ENCODE measurements at regions not wholly inside any gene's neighbourhood (a gene's known extent, or its start where the extent isn't known, plus 50 kb on each side); places are given as distances from the start of the nearest gene placed in this dataset.
A peak's percentile ranks its signal among the peaks of the same experiment; 100 is the strongest.
"Not testable (repeated sequence)": the region's sequence is repeated elsewhere in the genome, so short reads cannot be mapped to it uniquely, and the experiment has no call there.

DNA sequence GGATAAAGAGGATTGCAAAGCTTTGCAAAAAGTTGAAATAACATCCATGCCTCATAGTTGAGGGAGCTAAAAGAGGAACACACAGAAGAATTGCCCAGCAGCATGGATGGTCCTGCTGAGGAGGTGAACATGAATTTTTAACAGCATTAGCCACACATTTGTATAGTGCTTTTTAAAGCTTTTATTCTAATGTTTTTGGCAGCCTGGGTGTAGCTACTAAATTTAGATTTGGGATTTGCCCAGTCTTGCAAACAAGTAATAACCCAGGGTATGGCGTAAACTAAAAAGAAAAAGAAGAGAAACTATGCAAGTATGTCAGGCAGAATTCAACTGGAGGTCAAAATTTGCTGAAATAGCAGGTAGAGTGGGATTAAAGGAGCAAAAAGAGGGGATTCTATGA is 75.1 kb upstream of the PTPRK start:
- Histone ChIP-seq H3K9me3 (ENCODE audit: severe bottlenecking) (peaks cover 8% of the 10 kb centered on the region), H3K4me3 (ENCODE audit: severe bottlenecking) (no peak overlapping the region), H3K27me3 (ENCODE audit: insufficient read depth, poor library complexity, severe bottlenecking) (no peaks in the 10 kb centered on the region), H3K4me1 (ENCODE audit: insufficient read depth, poor library complexity, severe bottlenecking) (peaks cover 47% of the 10 kb centered on the region), H3K27ac (ENCODE audit: poor library complexity, severe bottlenecking) (peak overlapping the region; percentile 97), H3K36me3 (ENCODE audit: low read depth) (no peaks in the 10 kb centered on the region)
- no peak for ATAC-seq (ENCODE audit: low read depth)
- DNase-seq (ENCODE audit: low spot score): no peak
- no peak for TF ChIP-seq CTCF (IDR thresholded peaks at IDR 0.05; ENCODE audit: poor library complexity, severe bottlenecking)

DNA sequence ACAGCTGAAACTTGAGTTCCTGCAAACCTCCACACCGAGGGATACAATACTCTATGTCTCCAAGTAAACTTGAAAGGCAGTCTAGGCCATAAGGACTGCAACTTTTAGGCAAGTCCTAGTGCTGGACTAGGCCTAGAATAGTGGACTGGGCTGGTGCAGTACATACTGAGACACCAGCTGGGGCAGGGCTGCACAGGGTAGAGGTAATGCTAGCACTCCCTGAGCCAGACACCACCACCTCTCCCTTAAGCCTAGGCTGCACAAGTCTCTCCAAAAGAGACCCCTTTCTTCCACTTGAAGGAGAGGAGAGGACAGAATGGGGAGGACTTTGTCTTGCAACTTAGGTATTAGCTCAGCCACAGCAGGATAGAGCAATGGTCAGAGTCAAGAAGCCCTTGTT is 65.7 kb upstream of the PTPRK start:
- no peak for ATAC-seq (ENCODE audit: low read depth)
- H3K27ac ChIP-seq (ENCODE audit: poor library complexity, severe bottlenecking): no peak overlapping the region
- H3K36me3 ChIP-seq (ENCODE audit: low read depth): no peaks in the 10 kb centered on the region
- TF ChIP-seq CTCF (IDR thresholded peaks at IDR 0.05; ENCODE audit: poor library complexity, severe bottlenecking): no peak
- no peaks in the 10 kb centered on the region for H3K27me3 ChIP-seq (ENCODE audit: insufficient read depth, poor library complexity, severe bottlenecking)
- H3K4me1 ChIP-seq (ENCODE audit: insufficient read depth, poor library complexity, severe bottlenecking): no peaks in the 10 kb centered on the region
- H3K4me3 ChIP-seq (ENCODE audit: severe bottlenecking): no peak overlapping the region
- DNase-seq (ENCODE audit: low spot score): no peak
- peaks cover 3% of the 10 kb centered on the region for H3K9me3 ChIP-seq (ENCODE audit: severe bottlenecking)

GRCh38 chr6:128580224-128581110 is 60.1 kb upstream of the PTPRK start:
- no peaks in the 10 kb centered on the region for H3K27me3 ChIP-seq (ENCODE audit: insufficient read depth, poor library complexity, severe bottlenecking)
- H3K4me3 ChIP-seq (ENCODE audit: severe bottlenecking): no peak overlapping the region
- no peaks in the 10 kb centered on the region for H3K36me3 ChIP-seq (ENCODE audit: low read depth)
- H3K9me3 ChIP-seq (ENCODE audit: severe bottlenecking): no peaks in the 10 kb centered on the region
- ATAC-seq (ENCODE audit: low read depth): no peak
- H3K27ac ChIP-seq (ENCODE audit: poor library complexity, severe bottlenecking): no peak overlapping the region
- DNase-seq (ENCODE audit: low spot score): no peak
- H3K4me1 ChIP-seq (ENCODE audit: insufficient read depth, poor library complexity, severe bottlenecking): no peaks in the 10 kb centered on the region
- no peak for TF ChIP-seq CTCF (IDR thresholded peaks at IDR 0.05; ENCODE audit: poor library complexity, severe bottlenecking)

DNA sequence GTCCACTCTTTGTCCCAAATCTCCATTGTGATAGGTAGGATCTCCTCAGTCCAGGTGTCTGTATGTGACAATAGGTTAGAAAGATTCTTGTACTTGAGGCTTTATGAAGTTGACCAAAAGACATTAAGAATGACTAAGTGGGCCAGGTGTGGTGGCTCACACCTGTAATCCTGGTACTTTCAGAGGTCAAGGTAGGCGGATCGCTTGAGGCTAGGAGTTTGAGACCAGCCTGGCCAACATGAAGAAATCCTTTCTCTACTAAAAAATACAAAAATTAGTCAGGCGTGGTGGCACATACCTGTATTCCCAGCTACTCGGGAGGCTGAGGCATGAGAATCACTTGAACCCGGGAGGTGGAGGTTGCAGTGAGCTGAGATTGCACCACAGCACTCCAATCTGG is 54.9 kb upstream of the PTPRK start:
- peaks cover 27% of the 10 kb centered on the region for H3K4me1 ChIP-seq (ENCODE audit: insufficient read depth, poor library complexity, severe bottlenecking)
- not testable (repeated sequence) for H3K27me3 ChIP-seq (ENCODE audit: insufficient read depth, poor library complexity, severe bottlenecking); H3K4me3 ChIP-seq (ENCODE audit: severe bottlenecking); H3K27ac ChIP-seq (ENCODE audit: poor library complexity, severe bottlenecking); H3K36me3 ChIP-seq (ENCODE audit: low read depth); H3K9me3 ChIP-seq (ENCODE audit: severe bottlenecking); ATAC-seq (ENCODE audit: low read depth); DNase-seq (ENCODE audit: low spot score)

DNA sequence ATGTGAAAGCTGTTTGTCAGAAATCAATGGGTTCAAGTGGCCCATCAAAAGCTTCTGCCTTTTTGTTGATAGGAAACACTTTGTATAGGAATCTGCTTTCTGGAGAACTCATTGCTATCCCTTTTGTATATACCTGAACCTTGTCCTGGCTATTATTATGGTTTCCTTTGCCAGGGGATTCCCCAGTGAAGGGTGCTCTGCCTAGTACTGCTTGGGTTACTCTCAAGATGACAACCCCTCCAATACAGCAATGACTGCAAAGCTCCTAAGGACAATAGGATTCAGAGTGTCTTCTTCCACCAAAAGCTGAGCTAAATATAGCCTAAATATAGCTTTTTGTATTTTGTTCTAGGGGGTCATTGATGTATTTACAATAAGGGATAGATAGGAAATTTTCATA is 54.0 kb upstream of the PTPRK start:
- Histone ChIP-seq H3K4me3 (ENCODE audit: severe bottlenecking) (no peak overlapping the region), H3K4me1 (ENCODE audit: insufficient read depth, poor library complexity, severe bottlenecking) (peaks cover 34% of the 10 kb centered on the region), H3K27ac (ENCODE audit: poor library complexity, severe bottlenecking) (no peak overlapping the region), H3K9me3 (ENCODE audit: severe bottlenecking) (no peaks in the 10 kb centered on the region), H3K27me3 (ENCODE audit: insufficient read depth, poor library complexity, severe bottlenecking) (no peaks in the 10 kb centered on the region), H3K36me3 (ENCODE audit: low read depth) (no peaks in the 10 kb centered on the region)
- DNase-seq (ENCODE audit: low spot score): no peak
- ATAC-seq (ENCODE audit: low read depth): no peak
- TF ChIP-seq CTCF (IDR thresholded peaks at IDR 0.05; ENCODE audit: poor library complexity, severe bottlenecking): no peak

All from RWPE2 (cell line).